ENCODE measurements at regions not wholly inside any gene's neighbourhood (a gene's known extent, or its start where the extent isn't known, plus 50 kb on each side); places are given as distances from the start of the nearest gene placed in this dataset.

GRCh38 chr22:34293324-34293723 lies 373.0 kb upstream of the LARGE1 start:
- H3K27me3 ChIP-seq, result no peaks in the 10 kb centered on the region
- no peak for DNase-seq
- no peaks in the 10 kb centered on the region for H3K4me1 ChIP-seq
- H3K4me3 ChIP-seq, result no peak overlapping the region
- no peaks in the 10 kb centered on the region for H3K36me3 ChIP-seq
- no peak overlapping the region for H3K27ac ChIP-seq
- no peak for TF ChIP-seq CTCF (IDR thresholded peaks at IDR 0.05)
- no peak for TF ChIP-seq EP300 (IDR thresholded peaks at IDR 0.05)
- TF ChIP-seq POLR2AphosphoS5 (IDR thresholded peaks at IDR 0.05), result no peak
- no peak for TF ChIP-seq POLR2A (IDR thresholded peaks at IDR 0.05)
- intact Hi-C loops (cut with DNase I; ENCODE audit: low total_unique reads), result no loop called here
- WGBS, 5 donors, result 52 to 66% (median 57%) methylated on average over 4 of the region's 4 CpGs
- H3K9me3 ChIP-seq, result no peaks in the 10 kb centered on the region

GRCh38 chr22:34294476-34294875 lies 374.2 kb upstream of the LARGE1 start:
- Histone ChIP-seq H3K9me3 (no peaks in the 10 kb centered on the region), H3K27ac (no peak overlapping the region), H3K36me3 (no peaks in the 10 kb centered on the region), H3K4me1 (no peaks in the 10 kb centered on the region), H3K4me3 (no peak overlapping the region), H3K27me3 (no peaks in the 10 kb centered on the region)
- intact Hi-C loops (cut with DNase I; ENCODE audit: low total_unique reads), result no loop called here
- no peak for DNase-seq
- WGBS, 5 donors, result 53 to 71% (median 62%) methylated on average over 5 of the region's 5 CpGs
- TF ChIP-seq CTCF (IDR thresholded peaks at IDR 0.05), result no peak
- no peak for TF ChIP-seq POLR2AphosphoS5 (IDR thresholded peaks at IDR 0.05)

GRCh38 chr22:34294986-34295385 lies 374.7 kb upstream of the LARGE1 start:
- peak in 1 of 2 donors; percentile 26 for DNase-seq
- intact Hi-C loops (cut with DNase I; ENCODE audit: low total_unique reads), result no loop called here
- Histone ChIP-seq H3K9me3 (no peaks in the 10 kb centered on the region), H3K4me3 (no peak overlapping the region), H3K27ac (no peak overlapping the region), H3K4me1 (no peaks in the 10 kb centered on the region), H3K36me3 (no peaks in the 10 kb centered on the region), H3K27me3 (no peaks in the 10 kb centered on the region)
- TF ChIP-seq POLR2A (IDR thresholded peaks at IDR 0.05) (no peak), EP300 (IDR thresholded peaks at IDR 0.05) (no peak), CTCF (IDR thresholded peaks at IDR 0.05) (no peak)
- 30 to 57% (median 44%) methylated on average over 3 of the region's 3 CpGs for WGBS, 5 donors

- H3K27ac ChIP-seq, result no peak overlapping the region
- no peaks in the 10 kb centered on the region for H3K9me3 ChIP-seq
- no peaks in the 10 kb centered on the region for H3K4me1 ChIP-seq
- 58 to 84% (median 62%) methylated on average over 2 of the region's 2 CpGs for WGBS, 5 donors
- intact Hi-C loops (cut with DNase I; ENCODE audit: low total_unique reads), result no loop called here
- TF ChIP-seq POLR2A (IDR thresholded peaks at IDR 0.05), result no peak
- no peak for TF ChIP-seq POLR2AphosphoS5 (IDR thresholded peaks at IDR 0.05)
- TF ChIP-seq EP300 (IDR thresholded peaks at IDR 0.05), result no peak
- TF ChIP-seq CTCF (IDR thresholded peaks at IDR 0.05), result no peak
- no peaks in the 10 kb centered on the region for H3K36me3 ChIP-seq
- no peak overlapping the region for H3K4me3 ChIP-seq
- no peaks in the 10 kb centered on the region for H3K27me3 ChIP-seq
- no peak for DNase-seq
Observed at GRCh38 chr22:34296461-34296860, 376.2 kb upstream of the LARGE1 start.

Measured in stomach (tissue), 8 donors.